ENCODE measurements at regions not wholly inside any gene's neighbourhood (a gene's known extent, or its start where the extent isn't known, plus 50 kb on each side); places are given as distances from the start of the nearest gene placed in this dataset.

GRCh38 chr1:117812869-117813511, 116.4 kb downstream of the GDAP2 start:
- DNase-seq = no peak

Data from activated T-cell treated with anti-CD3 and anti-CD28 coated beads for 4 hours (primary cell).